GM12874 (cell line): ENCODE measurements at regions not wholly inside any gene's neighbourhood (a gene's known extent, or its start where the extent isn't known, plus 50 kb on each side); places are given as distances from the start of the nearest gene placed in this dataset.

Source experiments
- CTCF ChIP-seq: IDR thresholded peaks from 2 replicates; pipeline ENCODE4 v1.5.1; 2011; ENCODE audit warnings: low read depth, mild to moderate bottlenecking, control low read depth, low read length, moderate library complexity; ENCODE audit not compliant: insufficient read depth

- no peak for TF ChIP-seq CTCF
Observed at GRCh38 chr12:130063866-130064265, 98.4 kb upstream of the FZD10 start.

GRCh38 chr12:130064999-130065398 lies 97.3 kb upstream of the FZD10 start:
- no peak for TF ChIP-seq CTCF

GRCh38 chr12:130066742-130067141 lies 95.5 kb upstream of the FZD10 start:
- TF ChIP-seq CTCF = no peak

- TF ChIP-seq CTCF = no peak
Observed at GRCh38 chr12:130068741-130069140, 93.5 kb upstream of the FZD10 start.

- TF ChIP-seq CTCF = no peak
Observed at GRCh38 chr12:130070126-130070611, 92.1 kb upstream of the FZD10 start.

GRCh38 chr12:130073721-130074120 lies 88.5 kb upstream of the FZD10 start:
- no peak for TF ChIP-seq CTCF

GRCh38 chr12:130074661-130075406 lies 87.4 kb upstream of the FZD10 start:
- no peak for TF ChIP-seq CTCF
